ENCODE measurements at regions not wholly inside any gene's neighbourhood (a gene's known extent, or its start where the extent isn't known, plus 50 kb on each side); places are given as distances from the start of the nearest gene placed in this dataset.

- TF ChIP-seq CTCF (IDR thresholded peaks at IDR 0.05) (no peak), POLR2A (IDR thresholded peaks at IDR 0.05; ENCODE audit: low read depth) (no peak), EP300 (IDR thresholded peaks at IDR 0.05) (no peak)
Observed at GRCh38 chr20:51121272-51121671, 98.4 kb upstream of the KCNG1 start.

All from esophagus muscularis mucosa (tissue), 4 donors.